Left lobe of liver (tissue), 2 donors: ENCODE measurements at regions not wholly inside any gene's neighbourhood (a gene's known extent, or its start where the extent isn't known, plus 50 kb on each side); places are given as distances from the start of the nearest gene placed in this dataset.
"Not testable (repeated sequence)": the region's sequence is repeated elsewhere in the genome, so short reads cannot be mapped to it uniquely, and the experiment has no call there.

Source experiments
- ATAC-seq: fragments of 200-7000 bp; cut with Tn5 transposase; one replicate; pipeline ENCODE4 v1.9.1; 2020; ENCODE audit warnings: mild to moderate bottlenecking, moderate library complexity
- DNase-seq: peaks from one replicate; pipeline ENCODE4 v3.0.0-alpha.2; 2020; ENCODE audit warnings: low spot score
- donor health status: DM: no; HTN: no; CAD: no; lungs with moderate emphysema.
- donor health status: DM: no; HTN: yes; CAD: no.

GRCh38 chr9:38807919-38808459 is 88.1 kb upstream of the FAM240B start:
- ATAC-seq, DNase-seq: not testable (repeated sequence)

- DNase-seq (no peak), ATAC-seq (no peak)
These were observed 51.7 kb upstream of the FAM240B start for GRCh38 chr9:38771593-38771992.
